ENCODE measurements at regions not wholly inside any gene's neighbourhood (a gene's known extent, or its start where the extent isn't known, plus 50 kb on each side); places are given as distances from the start of the nearest gene placed in this dataset.

GRCh38 chr3:132160198-132160597, 125.4 kb upstream of the CPNE4 start:
- H3K9me3 ChIP-seq (ENCODE audit: control insufficient read depth, insufficient read depth, low read depth, low read length) = no peaks in the 10 kb centered on the region
- no peaks in the 10 kb centered on the region for H3K36me3 ChIP-seq (ENCODE audit: control insufficient read depth, insufficient read depth, low read length)
- in situ Hi-C loops (cut with HindIII; ENCODE audit: low pct_unique_long_range_greater_than_20kb, low sequenced_read_pairs) (no loop called here), intact Hi-C loops (cut with micrococcal nuclease; ENCODE audit: unreplicated experiment) (no loop called here)
- ATAC-seq (no peak), DNase-seq (ENCODE audit: low read depth, low spot score) (no peak)
- TF ChIP-seq SIN3A (IDR thresholded peaks at IDR 0.05; ENCODE audit: borderline replicate concordance, insufficient read depth, low read depth, low read length) (no peak), TCF7L2 (IDR thresholded peaks at IDR 0.05; ENCODE audit: low read depth, low read length) (no peak), POLR2AphosphoS5 (IDR thresholded peaks at IDR 0.05; ENCODE audit: low read depth, low read length) (no peak)
- TF ChIP-seq, protein P1, sequence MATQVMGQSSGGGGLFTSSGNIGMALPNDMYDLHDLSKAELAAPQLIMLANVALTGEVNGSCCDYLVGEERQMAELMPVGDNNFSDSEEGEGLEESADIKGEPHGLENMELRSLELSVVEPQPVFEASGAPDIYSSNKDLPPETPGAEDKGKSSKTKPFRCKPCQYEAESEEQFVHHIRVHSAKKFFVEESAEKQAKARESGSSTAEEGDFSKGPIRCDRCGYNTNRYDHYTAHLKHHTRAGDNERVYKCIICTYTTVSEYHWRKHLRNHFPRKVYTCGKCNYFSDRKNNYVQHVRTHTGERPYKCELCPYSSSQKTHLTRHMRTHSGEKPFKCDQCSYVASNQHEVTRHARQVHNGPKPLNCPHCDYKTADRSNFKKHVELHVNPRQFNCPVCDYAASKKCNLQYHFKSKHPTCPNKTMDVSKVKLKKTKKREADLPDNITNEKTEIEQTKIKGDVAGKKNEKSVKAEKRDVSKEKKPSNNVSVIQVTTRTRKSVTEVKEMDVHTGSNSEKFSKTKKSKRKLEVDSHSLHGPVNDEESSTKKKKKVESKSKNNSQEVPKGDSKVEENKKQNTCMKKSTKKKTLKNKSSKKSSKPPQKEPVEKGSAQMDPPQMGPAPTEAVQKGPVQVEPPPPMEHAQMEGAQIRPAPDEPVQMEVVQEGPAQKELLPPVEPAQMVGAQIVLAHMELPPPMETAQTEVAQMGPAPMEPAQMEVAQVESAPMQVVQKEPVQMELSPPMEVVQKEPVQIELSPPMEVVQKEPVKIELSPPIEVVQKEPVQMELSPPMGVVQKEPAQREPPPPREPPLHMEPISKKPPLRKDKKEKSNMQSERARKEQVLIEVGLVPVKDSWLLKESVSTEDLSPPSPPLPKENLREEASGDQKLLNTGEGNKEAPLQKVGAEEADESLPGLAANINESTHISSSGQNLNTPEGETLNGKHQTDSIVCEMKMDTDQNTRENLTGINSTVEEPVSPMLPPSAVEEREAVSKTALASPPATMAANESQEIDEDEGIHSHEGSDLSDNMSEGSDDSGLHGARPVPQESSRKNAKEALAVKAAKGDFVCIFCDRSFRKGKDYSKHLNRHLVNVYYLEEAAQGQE (IDR thresholded peaks at IDR 0.05; ENCODE audit: insufficient read depth in 1 of 2, low read depth in 2 of 2, low read length in 1 of 2) = no peak
- TF ChIP-seq, protein P2, sequence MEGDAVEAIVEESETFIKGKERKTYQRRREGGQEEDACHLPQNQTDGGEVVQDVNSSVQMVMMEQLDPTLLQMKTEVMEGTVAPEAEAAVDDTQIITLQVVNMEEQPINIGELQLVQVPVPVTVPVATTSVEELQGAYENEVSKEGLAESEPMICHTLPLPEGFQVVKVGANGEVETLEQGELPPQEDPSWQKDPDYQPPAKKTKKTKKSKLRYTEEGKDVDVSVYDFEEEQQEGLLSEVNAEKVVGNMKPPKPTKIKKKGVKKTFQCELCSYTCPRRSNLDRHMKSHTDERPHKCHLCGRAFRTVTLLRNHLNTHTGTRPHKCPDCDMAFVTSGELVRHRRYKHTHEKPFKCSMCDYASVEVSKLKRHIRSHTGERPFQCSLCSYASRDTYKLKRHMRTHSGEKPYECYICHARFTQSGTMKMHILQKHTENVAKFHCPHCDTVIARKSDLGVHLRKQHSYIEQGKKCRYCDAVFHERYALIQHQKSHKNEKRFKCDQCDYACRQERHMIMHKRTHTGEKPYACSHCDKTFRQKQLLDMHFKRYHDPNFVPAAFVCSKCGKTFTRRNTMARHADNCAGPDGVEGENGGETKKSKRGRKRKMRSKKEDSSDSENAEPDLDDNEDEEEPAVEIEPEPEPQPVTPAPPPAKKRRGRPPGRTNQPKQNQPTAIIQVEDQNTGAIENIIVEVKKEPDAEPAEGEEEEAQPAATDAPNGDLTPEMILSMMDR (IDR thresholded peaks at IDR 0.05) = no peak
- no peak overlapping the region for H3K4me3 ChIP-seq (ENCODE audit: low read depth in 2 of 2, low read length in 2 of 2)
- BruUV-seq (replicated peaks) = no TSS peak
- no peaks in the 10 kb centered on the region for H3K27me3 ChIP-seq (ENCODE audit: control insufficient read depth, insufficient read depth, low read length)
- POLR2A ChIA-PET = no interaction called here
- no peaks in the 10 kb centered on the region for H3K4me1 ChIP-seq (ENCODE audit: control insufficient read depth, insufficient read depth, low read length)
- CTCF ChIA-PET = no interaction called here
- no peak overlapping the region for H3K27ac ChIP-seq (ENCODE audit: low read length)

DNA sequence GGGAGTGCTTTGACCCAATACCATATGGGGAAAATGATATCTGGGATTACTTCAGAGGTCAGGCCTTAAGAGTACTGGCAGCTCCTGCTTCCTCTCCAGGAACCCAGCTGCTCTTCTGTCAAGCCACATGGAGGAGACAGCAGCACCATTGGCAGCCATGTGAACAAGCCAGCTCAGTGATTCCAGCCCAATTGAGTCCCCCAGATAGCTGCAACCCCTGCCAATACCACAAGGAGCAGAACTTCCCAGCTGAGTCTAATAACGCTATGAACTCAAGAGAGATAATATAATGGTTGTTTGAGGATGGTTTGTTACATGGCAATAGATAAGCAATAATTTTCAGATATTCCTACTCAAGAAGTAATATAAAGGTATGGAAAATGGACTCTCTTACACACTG, 126.8 kb upstream of the CPNE4 start:
- CTCF ChIA-PET = no interaction called here
- ATAC-seq = no peak
- in situ Hi-C loops (cut with HindIII; ENCODE audit: low pct_unique_long_range_greater_than_20kb, low sequenced_read_pairs) = no loop called here

More for the DNA sequence above, 126.8 kb upstream of the CPNE4 start:
- Histone ChIP-seq H3K9me3 (ENCODE audit: control insufficient read depth, insufficient read depth, low read depth, low read length) (no peaks in the 10 kb centered on the region), H3K4me1 (ENCODE audit: control insufficient read depth, insufficient read depth, low read length) (no peaks in the 10 kb centered on the region), H3K36me3 (ENCODE audit: control insufficient read depth, insufficient read depth, low read length) (no peaks in the 10 kb centered on the region), H3K27me3 (ENCODE audit: control insufficient read depth, insufficient read depth, low read length) (no peaks in the 10 kb centered on the region), H3K27ac (ENCODE audit: low read length) (no peak overlapping the region), H3K4me3 (ENCODE audit: low read depth in 2 of 2, low read length in 2 of 2) (no peak overlapping the region)
- intact Hi-C loops (cut with micrococcal nuclease; ENCODE audit: unreplicated experiment) = no loop called here
- POLR2A ChIA-PET = no interaction called here
- TF ChIP-seq SIN3A (IDR thresholded peaks at IDR 0.05; ENCODE audit: borderline replicate concordance, insufficient read depth, low read depth, low read length) (no peak), TCF7L2 (IDR thresholded peaks at IDR 0.05; ENCODE audit: low read depth, low read length) (no peak), POLR2AphosphoS5 (IDR thresholded peaks at IDR 0.05; ENCODE audit: low read depth, low read length) (no peak)
- TF ChIP-seq, protein P2 (IDR thresholded peaks at IDR 0.05) = no peak
- TF ChIP-seq, protein P1 (IDR thresholded peaks at IDR 0.05; ENCODE audit: insufficient read depth in 1 of 2, low read depth in 2 of 2, low read length in 1 of 2) = no peak
- BruUV-seq (replicated peaks) = no TSS peak
- DNase-seq (ENCODE audit: low read depth, low spot score) = no peak

Data from Panc1 (cell line).